ENCODE measurements at regions not wholly inside any gene's neighbourhood (a gene's known extent, or its start where the extent isn't known, plus 50 kb on each side); places are given as distances from the start of the nearest gene placed in this dataset.

GRCh38 chr15:97237160-97237559, 723.3 kb upstream of the ARRDC4 start:
- no peak for TF ChIP-seq POLR2A (IDR thresholded peaks at IDR 0.05)
- TF ChIP-seq EP300 (IDR thresholded peaks at IDR 0.05), result no peak
- TF ChIP-seq CTCF (IDR thresholded peaks at IDR 0.05), result no peak
